GM12891 (cell line): ENCODE measurements at regions not wholly inside any gene's neighbourhood (a gene's known extent, or its start where the extent isn't known, plus 50 kb on each side); places are given as distances from the start of the nearest gene placed in this dataset.
"Not testable (repeated sequence)": the region's sequence is repeated elsewhere in the genome, so short reads cannot be mapped to it uniquely, and the experiment has no call there.

Experiments
- DNase-seq: peaks from one replicate; pipeline ENCODE4 v3.0.0; 2011; ENCODE audit warnings: low spot score; ENCODE audit not compliant: insufficient read length
- FAIRE-seq: peaks from 2 replicates; lab custom pipeline; 2011; peaks lifted over from hg19 to GRCh38; lab: Jason Lieb, UNC
- PAX5 ChIP-seq: IDR thresholded peaks from 2 replicates; pipeline ENCODE4 v1.6.1; 2011; ENCODE audit warnings: low read length, moderate library complexity, mild to moderate bottlenecking; ENCODE audit not compliant: insufficient read depth, severe bottlenecking
- POLR2A ChIP-seq: IDR thresholded peaks from 2 replicates; pipeline ENCODE4 v1.6.1; 2011; ENCODE audit warnings: low read depth, low read length, control low read depth
- POLR2AphosphoS5 ChIP-seq: IDR thresholded peaks from 2 replicates; pipeline ENCODE4 v1.6.1; 2011; ENCODE audit warnings: low read depth, low read length, control low read depth
- POU2F2 ChIP-seq: IDR thresholded peaks from 2 replicates; pipeline ENCODE4 v1.6.1; 2011; ENCODE audit warnings: low read depth, mild to moderate bottlenecking, control low read depth, low read length, moderate library complexity
- SPI1 ChIP-seq: IDR thresholded peaks from 2 replicates; pipeline ENCODE4 v1.6.1; 2011; ENCODE audit warnings: low read depth, low read length, control low read depth
- TAF1 ChIP-seq: IDR thresholded peaks from 2 replicates; pipeline ENCODE4 v1.6.1; 2011; ENCODE audit warnings: low read depth, low read length, control low read depth

DNA sequence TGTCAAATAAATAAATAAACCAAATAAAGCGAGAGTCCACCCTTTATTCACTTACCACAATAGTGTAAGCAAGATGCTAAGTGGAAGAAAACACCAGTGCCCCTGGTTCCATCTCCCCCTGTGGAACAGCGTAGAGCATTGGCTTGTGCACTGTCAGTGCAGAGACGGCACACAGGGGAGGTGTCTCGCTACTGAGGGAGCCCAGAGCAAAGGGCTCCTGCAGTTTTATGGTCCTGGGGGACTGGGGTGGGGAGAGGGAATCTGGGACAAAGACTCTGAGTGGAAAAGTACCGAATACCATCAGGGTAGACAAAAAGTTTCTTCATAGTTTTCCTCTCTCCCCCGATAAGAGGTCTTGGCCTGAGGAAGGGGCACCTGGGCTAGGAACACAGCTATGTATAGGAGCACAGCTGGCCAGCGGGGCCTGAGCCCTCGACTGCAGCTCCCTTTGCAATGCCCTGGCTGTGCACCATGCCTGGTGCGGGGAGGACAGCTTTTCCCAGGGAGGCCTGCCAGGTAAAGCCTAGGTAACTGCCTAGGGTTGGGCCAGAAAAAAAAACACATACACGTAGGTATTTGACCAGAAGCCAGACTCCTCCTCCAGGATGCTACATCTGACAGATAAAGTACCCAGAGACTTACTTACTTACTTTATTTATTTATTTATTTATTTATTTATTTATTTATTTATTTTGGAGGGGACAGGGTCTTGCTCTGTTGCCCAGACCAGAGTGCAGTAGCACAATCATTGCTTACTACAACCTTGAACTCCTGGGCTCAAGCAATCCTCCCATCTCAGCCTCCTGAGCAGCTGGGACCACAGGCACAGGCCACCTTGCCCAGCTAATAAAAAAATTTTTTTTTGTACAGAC is 88.8 kb upstream of the KIF5B start:
- no peak for DNase-seq
- no peak for FAIRE-seq
- no peak for TF ChIP-seq POLR2A
- TF ChIP-seq TAF1 = no peak
- no peak for TF ChIP-seq POLR2AphosphoS5
- no peak for TF ChIP-seq SPI1
- no peak for TF ChIP-seq PAX5
- no peak for TF ChIP-seq POU2F2

GRCh38 chr10:32143302-32143847 is 87.2 kb upstream of the KIF5B start:
- no peak for DNase-seq
- no peak for FAIRE-seq
- TF ChIP-seq TAF1 = no peak
- TF ChIP-seq POLR2A = no peak
- no peak for TF ChIP-seq POLR2AphosphoS5
- TF ChIP-seq PAX5 = no peak
- TF ChIP-seq POU2F2 = no peak
- no peak for TF ChIP-seq SPI1

DNA sequence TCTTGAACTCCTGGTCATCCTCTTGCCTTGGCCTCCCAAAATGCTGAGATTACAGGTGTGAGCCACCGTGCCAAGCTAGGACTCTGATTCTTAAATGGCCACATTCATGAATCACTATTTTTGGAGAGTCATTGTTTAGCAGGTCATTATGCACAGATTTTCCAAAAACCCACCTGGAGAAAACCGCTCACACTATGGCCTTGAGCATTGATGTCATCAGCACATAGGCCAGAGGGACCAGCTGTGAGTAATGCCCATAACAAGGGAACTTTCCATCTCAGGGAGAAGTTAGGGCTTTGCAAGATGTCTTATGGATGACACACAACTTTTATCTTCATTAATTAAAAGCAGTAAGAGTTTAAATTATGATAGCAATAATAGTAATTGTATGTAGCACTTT is 86.4 kb upstream of the KIF5B start:
- no peak for FAIRE-seq
- no peak for DNase-seq
- no peak for TF ChIP-seq TAF1
- TF ChIP-seq SPI1 = no peak
- TF ChIP-seq PAX5 = no peak
- no peak for TF ChIP-seq POU2F2
- no peak for TF ChIP-seq POLR2AphosphoS5
- no peak for TF ChIP-seq POLR2A

DNA sequence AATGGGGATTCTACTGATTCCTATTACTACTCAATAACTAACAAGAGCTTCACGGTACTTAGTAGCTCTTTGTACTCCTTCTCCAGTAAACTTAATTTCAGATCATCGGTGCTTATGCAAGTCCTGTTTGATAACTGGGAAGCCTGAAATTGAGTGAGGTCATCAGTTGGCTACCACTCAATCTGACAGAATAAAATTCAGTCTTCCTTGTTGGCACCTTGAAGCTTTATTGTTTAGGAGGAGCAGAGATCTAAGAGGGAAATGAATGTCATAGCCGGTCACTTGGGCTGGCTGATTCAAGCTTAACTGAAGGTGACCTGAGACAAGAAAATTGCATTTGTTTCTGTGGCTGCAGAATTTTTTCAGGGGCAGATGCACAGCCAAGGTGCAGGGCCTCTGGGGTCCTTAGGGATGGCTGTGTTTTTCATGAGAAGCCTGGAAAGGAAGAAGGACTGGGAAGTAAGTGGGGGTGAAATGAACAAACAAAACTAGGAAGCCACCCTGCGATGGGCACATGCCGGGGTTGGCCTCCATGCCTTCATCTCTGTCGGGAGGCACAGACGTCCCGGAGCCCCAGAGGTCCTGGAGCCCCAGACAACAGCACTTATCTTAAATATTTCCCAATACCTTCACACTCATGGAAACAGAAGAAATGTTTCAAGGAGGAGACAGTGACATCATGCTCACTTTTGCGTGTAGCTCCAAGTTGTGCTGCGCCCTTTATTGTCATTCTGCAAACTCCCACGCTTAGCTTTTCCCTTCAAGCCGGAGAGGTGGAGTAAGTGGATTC is 85.0 kb upstream of the KIF5B start:
- DNase-seq (no peak), FAIRE-seq (no peak)
- no peak for TF ChIP-seq SPI1
- no peak for TF ChIP-seq POU2F2
- no peak for TF ChIP-seq POLR2A
- no peak for TF ChIP-seq PAX5
- TF ChIP-seq TAF1 = no peak
- TF ChIP-seq POLR2AphosphoS5 = no peak

DNA sequence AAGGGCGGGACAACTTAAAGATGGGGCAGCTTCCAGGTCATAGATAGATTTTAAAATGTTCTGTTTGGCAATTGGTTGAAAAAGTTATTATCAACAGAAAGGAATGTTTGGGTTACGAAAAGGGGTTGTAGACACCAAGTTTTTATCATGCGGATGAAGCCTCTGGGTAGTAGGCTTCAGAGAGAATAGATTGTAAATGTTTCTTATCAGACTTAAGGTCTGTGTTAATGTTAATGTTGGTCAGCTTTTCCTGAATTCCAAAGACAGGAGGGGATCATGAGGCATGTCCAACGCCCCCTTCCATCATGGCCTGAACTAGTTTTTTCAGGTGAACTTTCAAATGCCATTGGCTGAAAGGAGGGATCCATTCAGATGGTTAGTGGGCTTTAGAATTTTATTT is 84.2 kb upstream of the KIF5B start:
- no peak for FAIRE-seq
- TF ChIP-seq PAX5 (no peak), SPI1 (no peak), POU2F2 (no peak), POLR2AphosphoS5 (no peak)

GRCh38 chr10:32139223-32140073 is 83.2 kb upstream of the KIF5B start:
- FAIRE-seq = no peak
- TF ChIP-seq PAX5 (no peak), TAF1 (no peak), POLR2AphosphoS5 (no peak), POLR2A (no peak), SPI1 (no peak), POU2F2 (no peak)
- no peak for DNase-seq

More for the DNA sequence above, 84.2 kb upstream of the KIF5B start:
- DNase-seq = no peak

DNA sequence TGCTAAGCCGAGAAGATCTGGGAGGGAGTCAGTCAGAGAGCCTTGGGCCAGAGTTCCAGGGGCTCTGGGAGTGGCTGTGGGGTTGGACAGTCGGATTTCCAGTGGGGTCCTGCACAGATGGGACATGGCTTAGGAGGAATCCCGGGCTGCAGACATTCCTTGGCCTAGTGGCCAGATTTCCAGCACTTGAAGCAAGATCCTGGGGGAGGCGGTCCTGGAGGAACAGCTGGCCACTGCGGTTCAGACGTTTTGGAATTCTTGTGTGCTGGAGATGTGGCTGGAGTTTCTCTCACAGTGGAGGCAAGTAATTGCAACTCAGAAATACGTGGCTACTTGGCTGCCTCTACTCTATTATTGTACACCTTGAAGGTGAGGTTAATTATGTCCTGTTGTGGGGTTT is 80.7 kb upstream of the KIF5B start:
- DNase-seq, FAIRE-seq: not testable (repeated sequence)

GRCh38 chr10:32135796-32136195 is 79.6 kb upstream of the KIF5B start:
- not testable (repeated sequence) for FAIRE-seq, DNase-seq

DNA sequence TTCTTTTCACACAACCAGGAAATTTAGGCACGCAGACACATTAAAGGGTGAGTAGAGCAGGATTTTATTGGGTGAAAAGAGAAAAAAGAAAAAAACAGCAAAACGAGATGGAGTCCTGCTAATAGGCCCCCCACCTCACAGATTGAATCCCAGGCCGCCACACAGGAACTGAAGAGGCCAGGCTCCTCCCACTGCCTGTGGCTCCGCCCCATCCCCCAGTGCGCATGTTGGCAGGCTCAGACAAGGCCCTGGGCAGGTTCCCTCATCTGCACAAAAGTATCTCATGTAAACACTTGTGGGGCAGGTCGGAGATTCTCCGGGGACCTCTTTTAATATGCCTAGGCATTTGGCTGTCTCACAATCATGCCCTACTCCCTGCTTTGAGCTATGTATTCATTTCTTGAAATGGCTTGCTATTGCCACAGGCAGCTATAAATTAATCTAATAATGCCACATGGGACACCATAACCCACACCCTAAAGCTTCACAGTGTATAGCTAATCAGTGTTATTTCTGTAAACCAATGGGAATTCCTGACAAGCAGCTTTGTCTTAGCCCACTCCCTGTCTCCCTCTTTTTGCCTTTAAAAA is 76.2 kb upstream of the KIF5B start:
- FAIRE-seq (no peak), DNase-seq (no peak)
- TF ChIP-seq SPI1 = no peak
- no peak for TF ChIP-seq POLR2AphosphoS5
- TF ChIP-seq POU2F2 = no peak
- TF ChIP-seq POLR2A = no peak
- no peak for TF ChIP-seq PAX5
- TF ChIP-seq TAF1 = no peak
